KMS-11 (cell line): ENCODE measurements at regions not wholly inside any gene's neighbourhood (a gene's known extent, or its start where the extent isn't known, plus 50 kb on each side); places are given as distances from the start of the nearest gene placed in this dataset.

Experiments
- H2AFZ ChIP-seq: fragments of 200-600 bp; sonication (generic); 2 replicates; pipeline ENCODE4 v1.6.1; 2016; ENCODE audit warnings: antibody characterized with exemption, mixed run types, low read depth
- H3K27ac ChIP-seq: fragments of 200-600 bp; sonication (generic); 2 replicates; pipeline ENCODE4 v1.6.1; 2016; ENCODE audit warnings: mild to moderate bottlenecking, mixed run types
- H3K27me3 ChIP-seq: fragments of 200-600 bp; sonication (generic); 2 replicates; pipeline ENCODE4 v1.6.1; 2017; ENCODE audit warnings: mild to moderate bottlenecking, low read depth, mixed run types, moderate library complexity; ENCODE audit not compliant: insufficient read depth
- H3K36me3 ChIP-seq: fragments of 200-600 bp; sonication (generic); 2 replicates; pipeline ENCODE4 v1.6.1; 2017; ENCODE audit warnings: mild to moderate bottlenecking, mixed run types; ENCODE audit not compliant: insufficient read depth
- H3K4me1 ChIP-seq: fragments of 200-600 bp; sonication (generic); 2 replicates; pipeline ENCODE4 v1.6.1; 2016; ENCODE audit warnings: mild to moderate bottlenecking, low read depth, mixed run types; ENCODE audit not compliant: poor library complexity, severe bottlenecking
- H3K4me2 ChIP-seq: fragments of 200-600 bp; sonication (generic); 2 replicates; pipeline ENCODE4 v1.7.0; 2016; ENCODE audit warnings: mild to moderate bottlenecking, mixed run types
- H3K4me3 ChIP-seq: fragments of 200-600 bp; sonication (generic); IDR thresholded peaks from 2 replicates; pipeline ENCODE4 v1.6.1; 2017; ENCODE audit warnings: low read depth, low read length, mixed read lengths; ENCODE audit not compliant: insufficient read depth
- H3K79me2 ChIP-seq: fragments of 200-600 bp; sonication (generic); 2 replicates; pipeline ENCODE4 v1.6.1; 2016; ENCODE audit warnings: low read depth, mixed run types; ENCODE audit not compliant: insufficient read depth
- H3K9ac ChIP-seq: fragments of 200-600 bp; sonication (generic); 2 replicates; pipeline ENCODE4 v1.6.1; 2016; ENCODE audit warnings: mild to moderate bottlenecking, mixed run types
- H4K20me1 ChIP-seq: fragments of 200-600 bp; sonication (generic); 2 replicates; pipeline ENCODE4 v1.6.1; 2016; ENCODE audit warnings: mild to moderate bottlenecking, mixed run types; ENCODE audit not compliant: insufficient read depth
- CTCF ChIP-seq: fragments of 200-600 bp; sonication (generic); conservative IDR thresholded peaks from 2 replicates; pipeline ENCODE4 v1.6.1; 2017; ENCODE audit warnings: low read depth, mild to moderate bottlenecking, antibody characterized with exemption, low read length, moderate library complexity, mixed read lengths

GRCh38 chr10:43734716-43735115 lies 86.0 kb upstream of the ZNF32 start:
- Histone ChIP-seq H3K4me2 (no peak overlapping the region), H3K4me3 (no peak overlapping the region), H3K27ac (no peak overlapping the region), H3K4me1 (no peaks in the 10 kb centered on the region), H2AFZ (no peak overlapping the region), H3K79me2 (no peaks in the 10 kb centered on the region), H4K20me1 (no peaks in the 10 kb centered on the region), H3K36me3 (no peaks in the 10 kb centered on the region), H3K27me3 (no peaks in the 10 kb centered on the region), H3K9ac (no peak overlapping the region)
- no peak for TF ChIP-seq CTCF

- Histone ChIP-seq H3K27me3 (no peaks in the 10 kb centered on the region), H4K20me1 (no peaks in the 10 kb centered on the region), H3K36me3 (no peaks in the 10 kb centered on the region), H3K79me2 (no peaks in the 10 kb centered on the region), H2AFZ (no peak overlapping the region), H3K4me2 (no peak overlapping the region), H3K4me1 (no peaks in the 10 kb centered on the region), H3K27ac (no peak overlapping the region), H3K4me3 (no peak overlapping the region), H3K9ac (no peak overlapping the region)
- TF ChIP-seq CTCF = no peak
These were observed 82.8 kb upstream of the ZNF32 start for GRCh38 chr10:43731486-43731885.

- no peak overlapping the region for H3K4me3 ChIP-seq
- no peaks in the 10 kb centered on the region for H3K27me3 ChIP-seq
These were observed 79.7 kb upstream of the ZNF32 start for GRCh38 chr10:43728425-43728824.

GRCh38 chr10:43727935-43728334 lies 79.3 kb upstream of the ZNF32 start:
- H3K36me3 ChIP-seq = no peaks in the 10 kb centered on the region
- no peak overlapping the region for H3K4me3 ChIP-seq
- TF ChIP-seq CTCF = no peak
- no peaks in the 10 kb centered on the region for H3K79me2 ChIP-seq
- no peak overlapping the region for H2AFZ ChIP-seq
- H3K9ac ChIP-seq = no peak overlapping the region
- H4K20me1 ChIP-seq = no peaks in the 10 kb centered on the region
- H3K27me3 ChIP-seq = no peaks in the 10 kb centered on the region
- H3K4me1 ChIP-seq = no peaks in the 10 kb centered on the region
- no peak overlapping the region for H3K27ac ChIP-seq
- H3K4me2 ChIP-seq = no peak overlapping the region

More at GRCh38 chr10:43728425-43728824, 79.7 kb upstream of the ZNF32 start:
- Histone ChIP-seq H4K20me1 (no peaks in the 10 kb centered on the region), H2AFZ (no peak overlapping the region), H3K4me1 (no peaks in the 10 kb centered on the region), H3K36me3 (no peaks in the 10 kb centered on the region), H3K4me2 (no peak overlapping the region), H3K79me2 (no peaks in the 10 kb centered on the region), H3K27ac (no peak overlapping the region), H3K9ac (no peak overlapping the region)
- no peak for TF ChIP-seq CTCF
